Upper lobe of right lung (tissue), 1 donor: ENCODE measurements at regions not wholly inside any gene's neighbourhood (a gene's known extent, or its start where the extent isn't known, plus 50 kb on each side); places are given as distances from the start of the nearest gene placed in this dataset.

ENCODE experiments used
- ATAC-seq: fragments of 200-7000 bp; cut with Tn5 transposase; one replicate; pipeline ENCODE4 v1.9.1; 2020; ENCODE audit warnings: mild to moderate bottlenecking, moderate library complexity
- DNase-seq: peaks from one replicate; pipeline ENCODE4 v3.0.0-alpha.2; 2020
- H3K27ac ChIP-seq: fragments of 200-600 bp; one replicate; pipeline ENCODE4 v1.8.0; 2022
- H3K27me3 ChIP-seq: fragments of 200-600 bp; one replicate; pipeline ENCODE4 v1.8.0; 2022; ENCODE audit warnings: mild to moderate bottlenecking
- H3K36me3 ChIP-seq: fragments of 200-600 bp; one replicate; pipeline ENCODE4 v1.8.0; 2022
- H3K4me1 ChIP-seq: fragments of 200-600 bp; one replicate; pipeline ENCODE4 v1.8.0; 2022
- H3K4me3 ChIP-seq: fragments of 200-600 bp; one replicate; pipeline ENCODE4 v1.8.0; 2022; ENCODE audit warnings: mild to moderate bottlenecking
- H3K9me3 ChIP-seq: fragments of 200-600 bp; one replicate; pipeline ENCODE4 v1.8.0; 2022
- intact Hi-C: fragments of 100-400 bp; cut with DNase I; formaldehyde crosslinking; loops from one replicate; pipeline ENCODE4 v1.11.0; 2022
- TF ChIP-seq, protein P1 (sequence below): fragments of 200-600 bp; IDR thresholded peaks from one replicate; pipeline ENCODE4 v1.8.0; 2022; ENCODE audit warnings: antibody characterized with exemption
- donor health status: DM: no; HTN: yes; CAD: no; lungs with severe emphysema.

DNA sequence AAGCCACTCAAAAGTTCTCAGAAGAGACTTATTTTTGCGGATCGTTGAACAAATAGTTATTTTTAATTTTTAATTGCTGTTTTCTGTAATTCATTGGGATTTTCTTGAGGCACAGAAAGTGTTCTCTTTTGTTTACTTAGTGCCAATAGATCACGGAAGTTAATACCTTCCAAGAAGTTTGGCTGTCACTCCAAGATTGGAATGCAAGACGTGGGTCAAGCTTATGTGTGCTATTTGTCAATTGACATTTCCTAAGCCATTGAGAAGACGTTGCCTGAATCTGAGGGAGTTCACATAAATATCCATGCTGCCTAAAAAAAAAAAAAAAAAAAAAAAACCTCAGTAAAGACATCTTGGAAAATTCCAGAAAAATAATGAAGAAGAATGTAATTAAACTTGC lies 1071.4 kb upstream of the ADGRB3 start:
- ATAC-seq (no peak), DNase-seq (no peak)
- H3K4me3 ChIP-seq: no peak overlapping the region
- no peaks in the 10 kb centered on the region for H3K9me3 ChIP-seq
- TF ChIP-seq, protein P1, sequence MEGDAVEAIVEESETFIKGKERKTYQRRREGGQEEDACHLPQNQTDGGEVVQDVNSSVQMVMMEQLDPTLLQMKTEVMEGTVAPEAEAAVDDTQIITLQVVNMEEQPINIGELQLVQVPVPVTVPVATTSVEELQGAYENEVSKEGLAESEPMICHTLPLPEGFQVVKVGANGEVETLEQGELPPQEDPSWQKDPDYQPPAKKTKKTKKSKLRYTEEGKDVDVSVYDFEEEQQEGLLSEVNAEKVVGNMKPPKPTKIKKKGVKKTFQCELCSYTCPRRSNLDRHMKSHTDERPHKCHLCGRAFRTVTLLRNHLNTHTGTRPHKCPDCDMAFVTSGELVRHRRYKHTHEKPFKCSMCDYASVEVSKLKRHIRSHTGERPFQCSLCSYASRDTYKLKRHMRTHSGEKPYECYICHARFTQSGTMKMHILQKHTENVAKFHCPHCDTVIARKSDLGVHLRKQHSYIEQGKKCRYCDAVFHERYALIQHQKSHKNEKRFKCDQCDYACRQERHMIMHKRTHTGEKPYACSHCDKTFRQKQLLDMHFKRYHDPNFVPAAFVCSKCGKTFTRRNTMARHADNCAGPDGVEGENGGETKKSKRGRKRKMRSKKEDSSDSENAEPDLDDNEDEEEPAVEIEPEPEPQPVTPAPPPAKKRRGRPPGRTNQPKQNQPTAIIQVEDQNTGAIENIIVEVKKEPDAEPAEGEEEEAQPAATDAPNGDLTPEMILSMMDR: no peak
- no peak overlapping the region for H3K27ac ChIP-seq
- intact Hi-C loops: no loop called here
- H3K36me3 ChIP-seq: no peaks in the 10 kb centered on the region
- H3K4me1 ChIP-seq: no peaks in the 10 kb centered on the region
- no peaks in the 10 kb centered on the region for H3K27me3 ChIP-seq

DNA sequence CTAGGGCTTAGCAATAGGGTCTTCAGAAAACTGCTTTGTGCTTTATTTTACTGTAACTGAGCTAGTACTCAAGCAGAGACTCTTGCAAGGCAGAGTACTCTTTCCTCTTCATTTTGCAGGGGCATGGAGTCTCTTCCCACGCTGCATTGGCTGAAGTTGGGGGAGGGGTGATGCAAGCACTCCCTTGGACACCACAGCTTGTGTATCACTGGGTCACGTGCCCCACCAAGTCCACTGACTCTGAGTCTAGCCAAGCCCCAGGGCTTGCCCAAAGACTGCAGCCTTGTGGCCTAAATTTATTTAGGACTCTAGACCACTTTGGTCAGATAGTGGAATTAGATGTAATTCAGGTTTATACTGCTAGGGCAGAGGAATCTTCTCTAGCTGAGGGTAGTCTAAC lies 1075.0 kb upstream of the ADGRB3 start:
- ATAC-seq (no peak), DNase-seq (no peak)
- no peaks in the 10 kb centered on the region for H3K36me3 ChIP-seq
- no peak overlapping the region for H3K27ac ChIP-seq
- no peaks in the 10 kb centered on the region for H3K4me1 ChIP-seq
- no peak overlapping the region for H3K4me3 ChIP-seq
- intact Hi-C loops: no loop called here
- TF ChIP-seq, protein P1: no peak
- no peaks in the 10 kb centered on the region for H3K27me3 ChIP-seq
- no peaks in the 10 kb centered on the region for H3K9me3 ChIP-seq

DNA sequence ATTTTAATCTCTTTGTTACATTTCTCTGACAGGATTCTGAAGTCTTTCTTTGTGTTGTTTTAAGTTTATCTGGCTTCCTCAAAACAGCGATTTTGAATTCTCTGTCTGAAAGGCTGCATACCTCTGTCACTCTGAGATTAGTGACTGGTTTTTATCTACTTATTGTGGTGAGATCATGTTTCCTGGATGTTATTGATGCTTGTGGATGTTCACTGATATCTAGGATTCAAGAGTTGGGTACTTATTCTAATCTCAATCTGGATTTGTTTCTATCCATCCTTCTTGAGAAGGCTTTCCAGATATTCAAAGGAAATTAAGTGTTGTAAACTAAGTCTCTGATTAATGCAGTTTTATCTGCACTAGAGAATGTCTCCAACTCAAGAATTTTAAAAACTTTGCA lies 1076.1 kb upstream of the ADGRB3 start:
- DNase-seq: no peak
- H3K9me3 ChIP-seq: no peaks in the 10 kb centered on the region
- no peak overlapping the region for H3K4me3 ChIP-seq
- TF ChIP-seq, protein P1: no peak
- no peak overlapping the region for H3K27ac ChIP-seq
- no peaks in the 10 kb centered on the region for H3K36me3 ChIP-seq
- intact Hi-C loops: no loop called here
- ATAC-seq: no peak
- H3K4me1 ChIP-seq: no peaks in the 10 kb centered on the region
- no peaks in the 10 kb centered on the region for H3K27me3 ChIP-seq

DNA sequence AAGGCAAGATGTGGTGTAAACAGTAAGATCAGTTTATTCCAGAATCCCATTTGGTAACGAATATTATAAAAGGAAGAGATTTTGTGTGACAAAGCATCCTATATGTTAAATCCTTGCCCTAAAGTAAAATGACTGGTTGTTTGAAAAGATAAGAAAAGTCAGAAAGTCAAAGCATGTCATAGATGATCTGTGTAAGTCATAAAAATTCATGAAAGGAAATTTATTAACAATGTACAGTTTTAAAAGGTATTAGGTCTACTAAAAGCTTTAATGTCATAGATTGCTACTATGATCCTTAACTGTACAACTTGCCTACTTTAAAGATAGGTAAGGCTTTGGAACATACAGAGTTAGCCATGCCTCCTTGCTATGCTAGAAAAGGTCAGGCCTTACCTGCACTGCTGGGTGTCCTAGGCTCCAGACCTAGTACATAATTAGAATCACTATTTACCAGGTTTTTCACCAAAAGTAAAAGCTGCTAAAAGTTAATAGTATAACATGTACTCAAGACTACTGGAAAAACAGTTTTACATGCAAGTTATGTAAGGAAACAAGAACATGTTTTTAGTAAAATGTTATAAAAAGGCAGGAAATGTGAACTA lies 1090.1 kb upstream of the ADGRB3 start:
- ATAC-seq (no peak), DNase-seq (no peak)
- H3K27ac ChIP-seq: no peak overlapping the region
- H3K27me3 ChIP-seq: no peaks in the 10 kb centered on the region
- TF ChIP-seq, protein P1: no peak
- H3K4me3 ChIP-seq: no peak overlapping the region
- H3K36me3 ChIP-seq: no peaks in the 10 kb centered on the region
- intact Hi-C loops: no loop called here
- H3K9me3 ChIP-seq: no peaks in the 10 kb centered on the region
- H3K4me1 ChIP-seq: no peaks in the 10 kb centered on the region

DNA sequence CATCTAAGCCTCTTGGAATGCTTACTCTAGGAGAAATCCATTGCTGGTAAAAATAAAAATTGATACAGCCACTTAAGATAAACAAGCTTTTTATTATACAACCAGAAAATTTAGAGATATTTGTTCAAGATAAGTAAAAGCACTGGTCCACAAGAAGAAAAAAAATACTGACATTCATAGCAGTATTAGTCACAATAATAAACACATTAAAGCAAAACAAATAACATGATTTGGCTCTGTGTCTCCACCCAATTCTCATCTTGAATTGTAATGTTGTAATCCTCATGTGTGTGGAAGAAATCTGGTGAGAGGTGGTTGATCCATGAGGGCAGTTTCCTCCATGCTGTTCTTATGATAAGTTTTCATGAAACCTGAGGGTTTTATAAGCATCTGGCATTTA lies 1093.5 kb upstream of the ADGRB3 start:
- ATAC-seq (no peak), DNase-seq (no peak)
- no peaks in the 10 kb centered on the region for H3K27me3 ChIP-seq
- no peaks in the 10 kb centered on the region for H3K36me3 ChIP-seq
- TF ChIP-seq, protein P1: no peak
- no peaks in the 10 kb centered on the region for H3K9me3 ChIP-seq
- intact Hi-C loops: no loop called here
- no peaks in the 10 kb centered on the region for H3K4me1 ChIP-seq
- H3K27ac ChIP-seq: no peak overlapping the region
- H3K4me3 ChIP-seq: no peak overlapping the region

DNA sequence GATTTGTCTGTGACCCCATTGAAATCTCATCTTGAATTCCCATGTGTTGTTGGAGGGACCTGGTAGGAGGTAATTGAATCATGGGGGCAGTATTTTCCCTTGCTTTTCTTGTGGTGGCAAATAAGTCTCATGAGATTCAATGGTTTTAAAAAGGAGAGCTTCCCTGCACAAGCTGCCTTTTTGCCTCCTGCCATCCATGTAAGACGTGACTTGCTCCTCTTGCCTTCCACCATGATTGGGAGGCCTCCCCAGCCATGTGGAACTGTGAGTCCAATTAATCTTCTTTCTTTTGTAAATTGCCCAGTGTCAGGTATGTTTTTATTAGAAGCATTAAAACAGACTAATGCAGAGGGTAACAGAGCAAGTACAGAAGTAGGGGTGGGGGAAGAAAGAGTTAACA lies 1097.0 kb upstream of the ADGRB3 start:
- no peak overlapping the region for H3K4me3 ChIP-seq
- no peak for ATAC-seq
- H3K9me3 ChIP-seq: no peaks in the 10 kb centered on the region
- no peak for DNase-seq
- TF ChIP-seq, protein P1: no peak
- intact Hi-C loops: no loop called here
- H3K36me3 ChIP-seq: no peaks in the 10 kb centered on the region
- H3K27me3 ChIP-seq: no peaks in the 10 kb centered on the region
- no peak overlapping the region for H3K27ac ChIP-seq
- no peaks in the 10 kb centered on the region for H3K4me1 ChIP-seq
